ENCODE measurements at regions not wholly inside any gene's neighbourhood (a gene's known extent, or its start where the extent isn't known, plus 50 kb on each side); places are given as distances from the start of the nearest gene placed in this dataset.

- H3K9ac ChIP-seq (ENCODE audit: low read length), result no peak overlapping the region
- H3K4me1 ChIP-seq (ENCODE audit: control insufficient read depth, insufficient read depth, low read length), result peaks cover 2% of the 10 kb centered on the region; the same call in 1 of the 2 replicates
- no peak overlapping the region for H3K27ac ChIP-seq (ENCODE audit: low read depth, low read length)
- no peaks in the 10 kb centered on the region for H3K27me3 ChIP-seq (ENCODE audit: control insufficient read depth, insufficient read depth, low read length)
- no peaks in the 10 kb centered on the region for H3K36me3 ChIP-seq (ENCODE audit: control insufficient read depth, insufficient read depth, low read length)
- H3K9me3 ChIP-seq (ENCODE audit: control insufficient read depth, insufficient read depth, low read depth, low read length), result no peaks in the 10 kb centered on the region
- H3K4me3 ChIP-seq (ENCODE audit: low read depth, low read length), result no peak overlapping the region
These were observed 111.4 kb downstream of the PHETA1 start for GRCh38 chr12:111257435-111257902.

GRCh38 chr12:111256629-111257434 is 112.1 kb downstream of the PHETA1 start:
- no peaks in the 10 kb centered on the region for H3K36me3 ChIP-seq (ENCODE audit: control insufficient read depth, insufficient read depth, low read length)
- H3K4me3 ChIP-seq (ENCODE audit: low read depth, low read length), result no peak overlapping the region
- H3K9me3 ChIP-seq (ENCODE audit: control insufficient read depth, insufficient read depth, low read depth, low read length), result no peaks in the 10 kb centered on the region
- no peak overlapping the region for H3K27ac ChIP-seq (ENCODE audit: low read depth, low read length)
- no peaks in the 10 kb centered on the region for H3K27me3 ChIP-seq (ENCODE audit: control insufficient read depth, insufficient read depth, low read length)
- H3K9ac ChIP-seq (ENCODE audit: low read length), result no peak overlapping the region
- no peaks in the 10 kb centered on the region for H3K4me1 ChIP-seq (ENCODE audit: control insufficient read depth, insufficient read depth, low read length)

- Histone ChIP-seq H3K4me1 (ENCODE audit: control insufficient read depth, insufficient read depth, low read length) (0 out of 2 replicates have a peak, but pooled peaks cover 3% of the 10 kb centered on the region), H3K27me3 (ENCODE audit: control insufficient read depth, insufficient read depth, low read length) (no peaks in the 10 kb centered on the region), H3K9me3 (ENCODE audit: control insufficient read depth, insufficient read depth, low read depth, low read length) (no peaks in the 10 kb centered on the region), H3K36me3 (ENCODE audit: control insufficient read depth, insufficient read depth, low read length) (no peaks in the 10 kb centered on the region), H3K27ac (ENCODE audit: low read depth, low read length) (no peak overlapping the region), H3K4me3 (ENCODE audit: low read depth, low read length) (no peak overlapping the region), H3K9ac (ENCODE audit: low read length) (no peak overlapping the region)
These were observed 113.6 kb downstream of the PHETA1 start for GRCh38 chr12:111255261-111255660.

GRCh38 chr12:111254106-111254505 is 114.8 kb downstream of the PHETA1 start:
- Histone ChIP-seq H3K27ac (ENCODE audit: low read depth, low read length) (no peak overlapping the region), H3K27me3 (ENCODE audit: control insufficient read depth, insufficient read depth, low read length) (no peaks in the 10 kb centered on the region), H3K4me3 (ENCODE audit: low read depth, low read length) (no peak overlapping the region), H3K9me3 (ENCODE audit: control insufficient read depth, insufficient read depth, low read depth, low read length) (no peaks in the 10 kb centered on the region), H3K4me1 (ENCODE audit: control insufficient read depth, insufficient read depth, low read length) (0 out of 2 replicates have a peak, but pooled peaks cover 3% of the 10 kb centered on the region), H3K9ac (ENCODE audit: low read length) (no peak overlapping the region), H3K36me3 (ENCODE audit: control insufficient read depth, insufficient read depth, low read length) (no peaks in the 10 kb centered on the region)

GRCh38 chr12:111253213-111253612 is 115.7 kb downstream of the PHETA1 start:
- Histone ChIP-seq H3K9ac (ENCODE audit: low read length) (no peak overlapping the region), H3K36me3 (ENCODE audit: control insufficient read depth, insufficient read depth, low read length) (no peaks in the 10 kb centered on the region), H3K27ac (ENCODE audit: low read depth, low read length) (no peak overlapping the region), H3K27me3 (ENCODE audit: control insufficient read depth, insufficient read depth, low read length) (no peaks in the 10 kb centered on the region), H3K4me1 (ENCODE audit: control insufficient read depth, insufficient read depth, low read length) (peaks cover 4% of the 10 kb centered on the region), H3K9me3 (ENCODE audit: control insufficient read depth, insufficient read depth, low read depth, low read length) (no peaks in the 10 kb centered on the region), H3K4me3 (ENCODE audit: low read depth, low read length) (no peak overlapping the region)

GRCh38 chr12:111251787-111252186 is 117.1 kb downstream of the PHETA1 start:
- Histone ChIP-seq H3K27ac (ENCODE audit: low read depth, low read length) (no peak overlapping the region), H3K36me3 (ENCODE audit: control insufficient read depth, insufficient read depth, low read length) (no peaks in the 10 kb centered on the region), H3K4me3 (ENCODE audit: low read depth, low read length) (no peak overlapping the region), H3K4me1 (ENCODE audit: control insufficient read depth, insufficient read depth, low read length) (peaks cover 6% of the 10 kb centered on the region), H3K9ac (ENCODE audit: low read length) (no peak overlapping the region), H3K27me3 (ENCODE audit: control insufficient read depth, insufficient read depth, low read length) (no peaks in the 10 kb centered on the region), H3K9me3 (ENCODE audit: control insufficient read depth, insufficient read depth, low read depth, low read length) (no peaks in the 10 kb centered on the region)

- Histone ChIP-seq H3K4me1 (ENCODE audit: control insufficient read depth, insufficient read depth, low read length) (peaks cover 6% of the 10 kb centered on the region), H3K36me3 (ENCODE audit: control insufficient read depth, insufficient read depth, low read length) (no peaks in the 10 kb centered on the region), H3K4me3 (ENCODE audit: low read depth, low read length) (no peak overlapping the region), H3K9ac (ENCODE audit: low read length) (no peak overlapping the region), H3K27me3 (ENCODE audit: control insufficient read depth, insufficient read depth, low read length) (no peaks in the 10 kb centered on the region), H3K9me3 (ENCODE audit: control insufficient read depth, insufficient read depth, low read depth, low read length) (no peaks in the 10 kb centered on the region), H3K27ac (ENCODE audit: low read depth, low read length) (no peak overlapping the region)
These were observed 117.7 kb downstream of the PHETA1 start for GRCh38 chr12:111251058-111251730.

- Histone ChIP-seq H3K4me3 (ENCODE audit: low read depth, low read length) (no peak overlapping the region), H3K27me3 (ENCODE audit: control insufficient read depth, insufficient read depth, low read length) (no peaks in the 10 kb centered on the region), H3K36me3 (ENCODE audit: control insufficient read depth, insufficient read depth, low read length) (no peaks in the 10 kb centered on the region), H3K27ac (ENCODE audit: low read depth, low read length) (no peak overlapping the region), H3K9me3 (ENCODE audit: control insufficient read depth, insufficient read depth, low read depth, low read length) (no peaks in the 10 kb centered on the region), H3K4me1 (ENCODE audit: control insufficient read depth, insufficient read depth, low read length) (peaks cover 6% of the 10 kb centered on the region), H3K9ac (ENCODE audit: low read length) (no peak overlapping the region)
These were observed 118.5 kb downstream of the PHETA1 start for GRCh38 chr12:111250251-111250881.

- Histone ChIP-seq H3K4me1 (ENCODE audit: control insufficient read depth, insufficient read depth, low read length) (peaks cover 6% of the 10 kb centered on the region), H3K27me3 (ENCODE audit: control insufficient read depth, insufficient read depth, low read length) (no peaks in the 10 kb centered on the region), H3K9me3 (ENCODE audit: control insufficient read depth, insufficient read depth, low read depth, low read length) (no peaks in the 10 kb centered on the region), H3K9ac (ENCODE audit: low read length) (no peak overlapping the region), H3K4me3 (ENCODE audit: low read depth, low read length) (no peak overlapping the region), H3K27ac (ENCODE audit: low read depth, low read length) (no peak overlapping the region), H3K36me3 (ENCODE audit: control insufficient read depth, insufficient read depth, low read length) (no peaks in the 10 kb centered on the region)
These were observed 119.1 kb downstream of the PHETA1 start for GRCh38 chr12:111249757-111250156.

GRCh38 chr12:111249018-111249370 is 119.9 kb downstream of the PHETA1 start:
- Histone ChIP-seq H3K27me3 (ENCODE audit: control insufficient read depth, insufficient read depth, low read length) (no peaks in the 10 kb centered on the region), H3K9me3 (ENCODE audit: control insufficient read depth, insufficient read depth, low read depth, low read length) (peaks cover 6% of the 10 kb centered on the region), H3K9ac (ENCODE audit: low read length) (no peak overlapping the region), H3K4me1 (ENCODE audit: control insufficient read depth, insufficient read depth, low read length) (peaks cover 6% of the 10 kb centered on the region), H3K36me3 (ENCODE audit: control insufficient read depth, insufficient read depth, low read length) (no peaks in the 10 kb centered on the region), H3K27ac (ENCODE audit: low read depth, low read length) (no peak overlapping the region), H3K4me3 (ENCODE audit: low read depth, low read length) (no peak overlapping the region)

All from HUES6 (cell line).